ENCODE measurements at regions not wholly inside any gene's neighbourhood (a gene's known extent, or its start where the extent isn't known, plus 50 kb on each side); places are given as distances from the start of the nearest gene placed in this dataset.

GRCh38 chr1:106995970-106996369 is 60.5 kb upstream of the PRMT6 start:
- no peak overlapping the region for H3K27ac ChIP-seq
- H3K4me3 ChIP-seq = no peak overlapping the region
- H4K20me1 ChIP-seq (ENCODE audit: insufficient read depth, poor library complexity, severe bottlenecking) = no peaks in the 10 kb centered on the region
- no peaks in the 10 kb centered on the region for H3K36me3 ChIP-seq (replicated peaks; ENCODE audit: insufficient read depth, low read depth)
- no peak overlapping the region for H2AFZ ChIP-seq
- no peaks in the 10 kb centered on the region for H3K9me2 ChIP-seq (replicated peaks; ENCODE audit: insufficient read depth)
- no peak for TF ChIP-seq EZH2phosphoT487 (IDR thresholded peaks at IDR 0.05; ENCODE audit: low read depth, severe bottlenecking, unreplicated experiment)
- no peak for TF ChIP-seq CTCF (IDR thresholded peaks at IDR 0.05; ENCODE audit: poor library complexity)
- TF ChIP-seq EZH2 (IDR thresholded peaks at IDR 0.05; ENCODE audit: borderline replicate concordance) = no peak
- no peaks in the 10 kb centered on the region for H3K79me2 ChIP-seq
- H3K4me2 ChIP-seq = no peak overlapping the region
- no peaks in the 10 kb centered on the region for H3K27me3 ChIP-seq
- H3K4me1 ChIP-seq (ENCODE audit: insufficient read depth) = no peaks in the 10 kb centered on the region
- no peaks in the 10 kb centered on the region for H3K9me3 ChIP-seq (ENCODE audit: low read depth)
- no peak for DNase-seq (ENCODE audit: low spot score)

- Histone ChIP-seq H3K27me3 (no peaks in the 10 kb centered on the region), H3K4me2 (no peak overlapping the region), H2AFZ (no peak overlapping the region), H3K4me3 (no peak overlapping the region), H3K9me2 (replicated peaks; ENCODE audit: insufficient read depth) (no peaks in the 10 kb centered on the region), H3K36me3 (replicated peaks; ENCODE audit: insufficient read depth, low read depth) (no peaks in the 10 kb centered on the region), H4K20me1 (ENCODE audit: insufficient read depth, poor library complexity, severe bottlenecking) (no peaks in the 10 kb centered on the region), H3K4me1 (ENCODE audit: insufficient read depth) (no peaks in the 10 kb centered on the region), H3K27ac (no peak overlapping the region), H3K9me3 (ENCODE audit: low read depth) (no peaks in the 10 kb centered on the region), H3K79me2 (no peaks in the 10 kb centered on the region)
- WGBS (ENCODE audit: low lambda C conversion rate, missing lambda C conversion rate) = 70% methylated on average over 3 of the region's 3 CpGs
- peak; percentile 21 for DNase-seq (ENCODE audit: low spot score)
- TF ChIP-seq EZH2 (IDR thresholded peaks at IDR 0.05; ENCODE audit: borderline replicate concordance) (no peak), EZH2phosphoT487 (IDR thresholded peaks at IDR 0.05; ENCODE audit: low read depth, severe bottlenecking, unreplicated experiment) (no peak), CTCF (IDR thresholded peaks at IDR 0.05; ENCODE audit: poor library complexity) (no peak)
These were observed 58.0 kb upstream of the PRMT6 start for GRCh38 chr1:106998431-106999002.

GRCh38 chr1:107000902-107001301 is 55.6 kb upstream of the PRMT6 start:
- DNase-seq (ENCODE audit: low spot score) = no peak
- Histone ChIP-seq H3K4me2 (no peak overlapping the region), H3K9me3 (ENCODE audit: low read depth) (no peaks in the 10 kb centered on the region), H3K79me2 (no peaks in the 10 kb centered on the region), H4K20me1 (ENCODE audit: insufficient read depth, poor library complexity, severe bottlenecking) (no peaks in the 10 kb centered on the region), H3K4me3 (no peak overlapping the region), H3K4me1 (ENCODE audit: insufficient read depth) (no peaks in the 10 kb centered on the region), H3K36me3 (replicated peaks; ENCODE audit: insufficient read depth, low read depth) (no peaks in the 10 kb centered on the region), H3K9me2 (replicated peaks; ENCODE audit: insufficient read depth) (no peaks in the 10 kb centered on the region), H3K27ac (no peak overlapping the region), H2AFZ (no peak overlapping the region), H3K27me3 (no peaks in the 10 kb centered on the region)
- 79% methylated on average over 2 of the region's 2 CpGs for WGBS (ENCODE audit: low lambda C conversion rate, missing lambda C conversion rate)
- TF ChIP-seq CTCF (IDR thresholded peaks at IDR 0.05; ENCODE audit: poor library complexity) (no peak), EZH2phosphoT487 (IDR thresholded peaks at IDR 0.05; ENCODE audit: low read depth, severe bottlenecking, unreplicated experiment) (no peak), EZH2 (IDR thresholded peaks at IDR 0.05; ENCODE audit: borderline replicate concordance) (no peak)

GRCh38 chr1:107003972-107004371 is 52.5 kb upstream of the PRMT6 start:
- H3K4me2 ChIP-seq = no peak overlapping the region
- no peaks in the 10 kb centered on the region for H4K20me1 ChIP-seq (ENCODE audit: insufficient read depth, poor library complexity, severe bottlenecking)
- no peaks in the 10 kb centered on the region for H3K36me3 ChIP-seq (replicated peaks; ENCODE audit: insufficient read depth, low read depth)
- H3K4me3 ChIP-seq = no peak overlapping the region
- DNase-seq (ENCODE audit: low spot score) = no peak
- no peak overlapping the region for H2AFZ ChIP-seq
- H3K9me3 ChIP-seq (ENCODE audit: low read depth) = no peaks in the 10 kb centered on the region
- H3K4me1 ChIP-seq (ENCODE audit: insufficient read depth) = no peaks in the 10 kb centered on the region
- H3K27me3 ChIP-seq = no peaks in the 10 kb centered on the region
- H3K79me2 ChIP-seq = no peaks in the 10 kb centered on the region
- no peak overlapping the region for H3K27ac ChIP-seq
- no peaks in the 10 kb centered on the region for H3K9me2 ChIP-seq (replicated peaks; ENCODE audit: insufficient read depth)
- TF ChIP-seq EZH2 (IDR thresholded peaks at IDR 0.05; ENCODE audit: borderline replicate concordance) (no peak), CTCF (IDR thresholded peaks at IDR 0.05; ENCODE audit: poor library complexity) (no peak), EZH2phosphoT487 (IDR thresholded peaks at IDR 0.05; ENCODE audit: low read depth, severe bottlenecking, unreplicated experiment) (no peak)
